Neuronal stem cell (in vitro differentiated cells): ENCODE measurements at regions not wholly inside any gene's neighbourhood (a gene's known extent, or its start where the extent isn't known, plus 50 kb on each side); places are given as distances from the start of the nearest gene placed in this dataset.

Source experiments
- DNase-seq: peaks from one replicate; pipeline ENCODE4 v3.0.0-alpha.2; 2013; ENCODE audit warnings: low spot score
- H2AFZ ChIP-seq: one replicate; pipeline ENCODE4 v1.6.1; 2013; ENCODE audit warnings: mild to moderate bottlenecking, low read length, inconsistent platforms
- H2AK5ac ChIP-seq: 2 replicates; pipeline ENCODE4 v1.6.1; 2013; ENCODE audit warnings: low read depth, mild to moderate bottlenecking, inconsistent platforms, low read length, moderate library complexity, mixed read lengths
- H2BK120ac ChIP-seq: 2 replicates; pipeline ENCODE4 v1.6.1; 2013; ENCODE audit warnings: low read depth, mild to moderate bottlenecking, inconsistent platforms, low read length, moderate library complexity, mixed read lengths
- H2BK12ac ChIP-seq: one replicate; pipeline ENCODE4 v1.6.1; 2013; ENCODE audit warnings: low read length, inconsistent platforms
- H2BK15ac ChIP-seq: 2 replicates; pipeline ENCODE4 v1.6.1; 2013; ENCODE audit warnings: mild to moderate bottlenecking, low read length, inconsistent platforms, mixed read lengths
- H2BK5ac ChIP-seq: one replicate; pipeline ENCODE4 v1.6.1; 2013; ENCODE audit warnings: inconsistent platforms, mild to moderate bottlenecking, low read length, moderate library complexity
- H3K14ac ChIP-seq: one replicate; pipeline ENCODE4 v1.6.1; 2013; ENCODE audit warnings: low read length, inconsistent platforms
- H3K18ac ChIP-seq: 2 replicates; pipeline ENCODE4 v1.6.1; 2013; ENCODE audit warnings: low read length, inconsistent platforms
- H3K23ac ChIP-seq: 2 replicates; pipeline ENCODE4 v1.6.1; 2013; ENCODE audit warnings: low read depth, mild to moderate bottlenecking, mixed read lengths, low read length, inconsistent platforms; ENCODE audit not compliant: poor library complexity
- H3K27ac ChIP-seq: replicated peaks from 3 replicates; pipeline ENCODE4 v1.5.1; 2013; ENCODE audit warnings: low read length, inconsistent platforms
- H3K27me3 ChIP-seq, 3 experiments: 2 replicates each; pipeline ENCODE4 v1.6.1; 2013; ENCODE audit warnings: low read length in 3 of 3, mild to moderate bottlenecking in 2 of 3, inconsistent platforms in 1 of 3, low read depth in 1 of 3, mixed read lengths in 1 of 3, moderate library complexity in 1 of 3; ENCODE audit not compliant: control insufficient read depth in 3 of 3, insufficient read depth in 3 of 3
- H3K36me3 ChIP-seq, 2 donors: replicated peaks in 1 of 2; 2 replicates each; pipeline ENCODE4 v1.6.1; 2013; ENCODE audit warnings: low read length in 2 of 2; ENCODE audit not compliant: control insufficient read depth in 2 of 2, insufficient read depth in 2 of 2
- H3K4ac ChIP-seq: 2 replicates; pipeline ENCODE4 v1.6.1; 2013; ENCODE audit warnings: inconsistent platforms, mild to moderate bottlenecking, low read length, moderate library complexity
- H3K4me1 ChIP-seq, 2 donors: 1 replicate in 1 of 2; 2 replicates in 1 of 2; pipeline ENCODE4 v1.6.1; 2013; ENCODE audit warnings: low read length in 2 of 2, low read depth in 1 of 2; ENCODE audit not compliant: control insufficient read depth in 2 of 2, insufficient read depth in 1 of 2
- H3K4me2 ChIP-seq: one replicate; pipeline ENCODE4 v1.6.1; 2013; ENCODE audit warnings: mild to moderate bottlenecking, low read length, inconsistent platforms; ENCODE audit not compliant: insufficient read depth, poor library complexity, severe bottlenecking
- H3K4me3 ChIP-seq, 2 donors: 2 replicates each; pipeline ENCODE4 v1.5.1; 2013; ENCODE audit warnings: low read length in 2 of 2, mild to moderate bottlenecking in 2 of 2, inconsistent platforms in 1 of 2, moderate library complexity in 1 of 2
- H3K79me1 ChIP-seq: one replicate; pipeline ENCODE4 v1.6.1; 2013; ENCODE audit warnings: low read depth, mild to moderate bottlenecking, inconsistent platforms, low read length, moderate library complexity
- H3K9ac ChIP-seq: one replicate; pipeline ENCODE4 v1.6.1; 2013; ENCODE audit warnings: mild to moderate bottlenecking, low read depth, low read length, inconsistent platforms; ENCODE audit not compliant: poor library complexity
- H3K9me3 ChIP-seq, 2 donors: replicated peaks in 1 of 2; 2 replicates each; pipeline versions ENCODE3 to v1.6.1; 2013; ENCODE audit warnings: low read length in 2 of 2, mild to moderate bottlenecking in 2 of 2, inconsistent platforms in 1 of 2, low read depth in 1 of 2, mixed read lengths in 1 of 2, moderate library complexity in 1 of 2; ENCODE audit not compliant: control insufficient read depth in 2 of 2, insufficient read depth in 1 of 2
- H4K8ac ChIP-seq: one replicate; pipeline ENCODE4 v1.6.1; 2013; ENCODE audit warnings: low read depth, mild to moderate bottlenecking, inconsistent platforms, low read length, moderate library complexity
- H4K91ac ChIP-seq: one replicate; pipeline ENCODE4 v1.6.1; 2013; ENCODE audit warnings: low read length, low read depth, mild to moderate bottlenecking, inconsistent platforms; ENCODE audit not compliant: poor library complexity
- WGBS, 2 donors: extraction: QIAGEN DNeasy Blood & Tissue Kit; methylation state at CpG; one replicate each; pipeline ENCODE4 v1.1.7; 2013; ENCODE audit warnings: missing lambda C conversion rate in 2 of 2, mixed read lengths in 1 of 2; ENCODE audit not compliant: insufficient read length in 2 of 2, insufficient replicate concordance in 1 of 2; ENCODE audit errors: extremely low coverage in 2 of 2; 5-methylcytosine and 5-hydroxymethylcytosine counted together

GRCh38 chr11:71370020-71370747 is 78.0 kb downstream of the DHCR7 start:
- H3K36me3 ChIP-seq, result no peaks in the 10 kb centered on the region
- no peaks in the 10 kb centered on the region for H3K9me3 ChIP-seq
- no peak overlapping the region for H2BK15ac ChIP-seq
- H2BK12ac ChIP-seq, result peak overlapping the region; percentile 14
- no peak overlapping the region for H3K23ac ChIP-seq
- no peak overlapping the region for H3K4ac ChIP-seq
- H2AK5ac ChIP-seq, result no peak overlapping the region
- no peak overlapping the region for H3K4me2 ChIP-seq
- H3K27me3 ChIP-seq, result no peaks in the 10 kb centered on the region
- H2AFZ ChIP-seq, result no peak overlapping the region
- H2BK5ac ChIP-seq, result no peak overlapping the region
- H3K27ac ChIP-seq, result no peak overlapping the region
- peak overlapping the region; percentile 7 for H4K91ac ChIP-seq
- no peak overlapping the region for H3K14ac ChIP-seq
- DNase-seq, result no peak
- no CpG with 5 or more reads among the region's 6 CpGs for WGBS, 2 donors
- H3K4me3 ChIP-seq, result no peak overlapping the region
- H4K8ac ChIP-seq, result no peak overlapping the region
- peak overlapping the region; percentile 22 for H3K18ac ChIP-seq
- peak overlapping the region; percentile 66 for H3K9ac ChIP-seq
- no peaks in the 10 kb centered on the region for H3K4me1 ChIP-seq
- no peak overlapping the region for H2BK120ac ChIP-seq
- H3K79me1 ChIP-seq, result no peaks in the 10 kb centered on the region

GRCh38 chr11:71369411-71369810 is 78.8 kb downstream of the DHCR7 start:
- DNase-seq, result no peak
- Histone ChIP-seq H3K18ac (no peak overlapping the region), H3K4me1 (peaks cover 0 to 2% of the 10 kb centered on the region in 2 donors), H2BK12ac (no peak overlapping the region), H2BK120ac (no peak overlapping the region), H3K14ac (no peak overlapping the region), H2AK5ac (no peak overlapping the region), H4K91ac (no peak overlapping the region), H3K9ac (no peak overlapping the region), H3K79me1 (no peaks in the 10 kb centered on the region), H3K27ac (no peak overlapping the region), H3K36me3 (no peaks in the 10 kb centered on the region), H2AFZ (no peak overlapping the region), H3K23ac (no peak overlapping the region), H3K4ac (no peak overlapping the region), H3K4me3 (no peak overlapping the region), H2BK15ac (no peak overlapping the region), H3K27me3 (no peaks in the 10 kb centered on the region), H3K9me3 (no peaks in the 10 kb centered on the region), H2BK5ac (no peak overlapping the region), H3K4me2 (no peak overlapping the region), H4K8ac (no peak overlapping the region)
- WGBS, 2 donors, result no CpG with 5 or more reads among the region's 9 CpGs

GRCh38 chr11:71368966-71369365 is 79.2 kb downstream of the DHCR7 start:
- Histone ChIP-seq H2BK12ac (no peak overlapping the region), H3K9me3 (no peaks in the 10 kb centered on the region), H2BK5ac (peak overlapping the region; percentile 33), H3K4me2 (no peak overlapping the region), H4K91ac (no peak overlapping the region), H3K18ac (no peak overlapping the region), H3K27ac (no peak overlapping the region), H3K14ac (no peak overlapping the region), H3K36me3 (no peaks in the 10 kb centered on the region), H4K8ac (no peak overlapping the region), H3K27me3 (no peaks in the 10 kb centered on the region), H2AFZ (no peak overlapping the region), H2BK120ac (no peak overlapping the region), H2BK15ac (no peak overlapping the region), H2AK5ac (no peak overlapping the region), H3K9ac (no peak overlapping the region), H3K79me1 (no peaks in the 10 kb centered on the region), H3K4me1 (peaks cover 0 to 4% of the 10 kb centered on the region in 2 donors), H3K4ac (no peak overlapping the region), H3K23ac (no peak overlapping the region), H3K4me3 (no peak overlapping the region)
- DNase-seq, result no peak
- no CpG with 5 or more reads among the region's 15 CpGs for WGBS, 2 donors

GRCh38 chr11:71367756-71368155 is 80.4 kb downstream of the DHCR7 start:
- Histone ChIP-seq H3K4ac (no peak overlapping the region), H3K4me1 (peaks cover 0 to 4% of the 10 kb centered on the region in 2 donors), H2BK12ac (peak overlapping the region; percentile 2), H3K4me2 (no peak overlapping the region), H4K8ac (no peak overlapping the region), H3K23ac (peak overlapping the region; percentile 51), H2BK120ac (peak overlapping the region; percentile 16), H3K79me1 (no peaks in the 10 kb centered on the region), H3K9ac (no peak overlapping the region), H2AK5ac (peak overlapping the region; percentile 23), H2AFZ (no peak overlapping the region), H3K27me3 (no peaks in the 10 kb centered on the region), H3K9me3 (no peaks in the 10 kb centered on the region), H3K4me3 (no peak overlapping the region), H3K18ac (peak overlapping the region; percentile 54), H4K91ac (no peak overlapping the region), H2BK15ac (peak overlapping the region; percentile 25), H3K36me3 (no peaks in the 10 kb centered on the region), H2BK5ac (no peak overlapping the region), H3K14ac (no peak overlapping the region), H3K27ac (no peak overlapping the region)
- WGBS, 2 donors, result no CpG with 5 or more reads among the region's 12 CpGs
- no peak for DNase-seq
